Ovary (tissue), 7 donors: ENCODE measurements at regions not wholly inside any gene's neighbourhood (a gene's known extent, or its start where the extent isn't known, plus 50 kb on each side); places are given as distances from the start of the nearest gene placed in this dataset.
"Not testable (repeated sequence)": the region's sequence is repeated elsewhere in the genome, so short reads cannot be mapped to it uniquely, and the experiment has no call there.

Experiments
- DNase-seq, 5 donors: peaks; one replicate each; pipeline ENCODE4 v3.0.0-alpha.2; 2019 to 2020
- H3K27ac ChIP-seq, 2 donors: fragments of 200-600 bp; one replicate each; pipeline versions ENCODE4 v1.5.1 to v1.8.0; 2019 to 2022
- H3K27me3 ChIP-seq: fragments of 200-600 bp; one replicate; pipeline ENCODE4 v1.8.0; 2022
- H3K36me3 ChIP-seq: fragments of 200-600 bp; sonication (generic); one replicate; pipeline ENCODE4 v1.5.1; 2019
- H3K4me1 ChIP-seq: one replicate; pipeline ENCODE4 v1.8.1; 2013; ENCODE audit warnings: mild to moderate bottlenecking, moderate library complexity; ENCODE audit not compliant: insufficient read depth
- H3K4me3 ChIP-seq: fragments of 200-600 bp; sonication (generic); one replicate; pipeline ENCODE4 v1.5.1; 2017
- H3K9me3 ChIP-seq, 2 donors: fragments of 200-600 bp in 1 of 2; sonication (generic) in 1 of 2; one replicate each; pipeline versions ENCODE4 v1.5.1 to v1.8.1; 2013 to 2019; ENCODE audit warnings: mild to moderate bottlenecking in 1 of 2, moderate library complexity in 1 of 2
- CTCF ChIP-seq, 3 donors: fragments of 450-650 bp in 2 of 3; fragments of 200-600 bp in 1 of 3; IDR thresholded peaks; one replicate each; pipeline versions ENCODE4 v1.5.1 to v1.8.0; 2016 to 2022; ENCODE audit warnings: antibody characterized with exemption in 3 of 3, mild to moderate bottlenecking in 1 of 3
- EP300 ChIP-seq: sonication (generic); formaldehyde crosslinking; IDR thresholded peaks from one replicate; pipeline ENCODE4 v1.6.1; 2017; ENCODE audit warnings: antibody characterized with exemption
- POLR2A ChIP-seq: fragments of 450-650 bp; IDR thresholded peaks from one replicate; pipeline ENCODE4 v1.6.1; 2017; ENCODE audit warnings: antibody characterized with exemption, mild to moderate bottlenecking, moderate library complexity
- WGBS, 3 donors: extraction: QIAGEN DNeasy Blood & Tissue Kit in 1 of 3; methylation state at CpG; one replicate each; pipeline versions ENCODE4 v1.1.5 to v1.1.7; 2013 to 2017; 5-methylcytosine and 5-hydroxymethylcytosine counted together
- intact Hi-C, 4 donors: fragments of 100-400 bp; cut with DNase I; formaldehyde crosslinking; loops; one replicate each; pipeline versions ENCODE4 v1.11.0 to v1.15.1; 2022 to 2023
- donor health status: DM: no; HTN: no; CAD: no; lungs with moderate emphysema.
- donor health status: DM: no; HTN: no; CAD: no.
- donor health status: Bipolar disorder and iron deficiency.
- donor health status: DM: no; HTN: no; CAD: no.
- donor health status: DM: yes; HTN: yes; CAD: no.

- TF ChIP-seq POLR2A (no peak), CTCF (IDR thresholded peaks at IDR 0.05) (no peak), EP300 (no peak)
- H3K4me1 ChIP-seq = no peaks in the 10 kb centered on the region
- H3K36me3 ChIP-seq = no peaks in the 10 kb centered on the region
- DNase-seq = no peak
- intact Hi-C loops = no loop called here
- no peak overlapping the region for H3K27ac ChIP-seq
- no peaks in the 10 kb centered on the region for H3K27me3 ChIP-seq
- H3K4me3 ChIP-seq = no peak overlapping the region
- H3K9me3 ChIP-seq = no peaks in the 10 kb centered on the region
- WGBS, 3 donors = 90 to 95% (median 94%) methylated on average over 2 of the region's 2 CpGs
These were observed 110.9 kb upstream of the XPO1 start for GRCh38 chr2:61649021-61649420.

GRCh38 chr2:61647044-61647443 is 108.9 kb upstream of the XPO1 start:
- Histone ChIP-seq H3K9me3 (no peaks in the 10 kb centered on the region), H3K36me3 (no peaks in the 10 kb centered on the region), H3K4me3 (no peak overlapping the region), H3K27ac (no peak overlapping the region), H3K27me3 (no peaks in the 10 kb centered on the region), H3K4me1 (no peaks in the 10 kb centered on the region)
- intact Hi-C loops = no loop called here
- TF ChIP-seq POLR2A (no peak), CTCF (IDR thresholded peaks at IDR 0.05) (no peak), EP300 (no peak)
- DNase-seq = no peak
- 76 to 79% (median 77%) methylated on average over 5 of the region's 5 CpGs for WGBS, 3 donors

- no peaks in the 10 kb centered on the region for H3K36me3 ChIP-seq
- intact Hi-C loops = no loop called here
- no peaks in the 10 kb centered on the region for H3K9me3 ChIP-seq
- H3K27me3 ChIP-seq = no peaks in the 10 kb centered on the region
- DNase-seq = no peak
- 24 to 68% (median 45%) methylated on average over 1 of the region's 1 CpG for WGBS, 3 donors
- no peaks in the 10 kb centered on the region for H3K4me1 ChIP-seq
- no peak overlapping the region for H3K27ac ChIP-seq
- TF ChIP-seq EP300 = no peak
- no peak for TF ChIP-seq POLR2A
- TF ChIP-seq CTCF (IDR thresholded peaks at IDR 0.05) = no peak
- no peak overlapping the region for H3K4me3 ChIP-seq
These were observed 107.8 kb upstream of the XPO1 start for GRCh38 chr2:61645911-61646310.

GRCh38 chr2:61643153-61643552 is 105.0 kb upstream of the XPO1 start:
- H3K4me3 ChIP-seq, intact Hi-C loops, H3K36me3 ChIP-seq, H3K9me3 ChIP-seq, H3K27me3 ChIP-seq, H3K4me1 ChIP-seq, H3K27ac ChIP-seq, DNase-seq: not testable (repeated sequence)
- 91 to 93% (median 91%) methylated on average over 6 of the region's 6 CpGs for WGBS, 3 donors

- Histone ChIP-seq H3K27ac (no peak overlapping the region), H3K27me3 (no peaks in the 10 kb centered on the region), H3K4me1 (peaks cover 5% of the 10 kb centered on the region), H3K4me3 (no peak overlapping the region), H3K36me3 (no peaks in the 10 kb centered on the region), H3K9me3 (no peaks in the 10 kb centered on the region)
- intact Hi-C loops = no loop called here
- WGBS, 3 donors = 92 to 97% (median 95%) methylated on average over 2 of the region's 2 CpGs
- no peak for DNase-seq
- TF ChIP-seq CTCF (IDR thresholded peaks at IDR 0.05) = no peak
- TF ChIP-seq POLR2A = no peak
- TF ChIP-seq EP300 = no peak
These were observed 102.2 kb upstream of the XPO1 start for GRCh38 chr2:61640406-61640805.
